Neural cell (in vitro differentiated cells): ENCODE measurements at regions not wholly inside any gene's neighbourhood (a gene's known extent, or its start where the extent isn't known, plus 50 kb on each side); places are given as distances from the start of the nearest gene placed in this dataset.

Experiments
- H2AFZ ChIP-seq: fragments of 200-600, 300-800 bp; sonication (generic), shearing (Covaris generic); 2 replicates; pipeline ENCODE4 v1.6.0; 2014; ENCODE audit warnings: low read depth, mild to moderate bottlenecking, antibody characterized with exemption, low read length, moderate library complexity
- H3F3A ChIP-seq: fragments of 200-600 bp; shearing (Covaris generic); 2 replicates; pipeline ENCODE4 v1.6.1; 2016; ENCODE audit warnings: mild to moderate bottlenecking, moderate library complexity, mixed read lengths, antibody characterized with exemption, low read length; ENCODE audit not compliant: insufficient read depth, poor library complexity, severe bottlenecking
- H3K27ac ChIP-seq: fragments of 200-600, 300-800 bp; sonication (generic), shearing (Covaris generic); 2 replicates; pipeline ENCODE4 v1.5.1; 2014; ENCODE audit warnings: mild to moderate bottlenecking, low read length, moderate library complexity
- H3K27me3 ChIP-seq: fragments of 300-800, 200-600 bp; sonication (generic), shearing (Covaris generic); 2 replicates; pipeline ENCODE4 v1.6.0; 2014; ENCODE audit warnings: mild to moderate bottlenecking, low read depth, low read length, moderate library complexity; ENCODE audit not compliant: insufficient read depth
- H3K36me3 ChIP-seq: fragments of 300-800, 200-600 bp; sonication (generic), shearing (Covaris generic); 2 replicates; pipeline ENCODE4 v1.5.1; 2014; ENCODE audit warnings: mild to moderate bottlenecking, antibody characterized with exemption, low read length, moderate library complexity; ENCODE audit not compliant: insufficient read depth
- H3K4me2 ChIP-seq: fragments of 300-800, 200-600 bp; sonication (generic), shearing (Covaris generic); 2 replicates; pipeline ENCODE4 v1.6.0; 2014; ENCODE audit warnings: mild to moderate bottlenecking, low read length
- H3K4me3 ChIP-seq: fragments of 300-800, 200-600 bp; sonication (generic), shearing (Covaris generic); 2 replicates; pipeline ENCODE4 v1.5.1; 2014; ENCODE audit warnings: mild to moderate bottlenecking, low read length, moderate library complexity
- H3K79me2 ChIP-seq: fragments of 200-600 bp; shearing (Covaris generic); replicated peaks from 2 replicates; pipeline ENCODE4 v1.6.0; 2014; ENCODE audit warnings: mild to moderate bottlenecking, low read length, moderate library complexity; ENCODE audit not compliant: insufficient read depth
- H3K9ac ChIP-seq: fragments of 300-800, 200-600 bp; sonication (generic), shearing (Covaris generic); 2 replicates; pipeline ENCODE4 v1.6.1; 2016; ENCODE audit warnings: mild to moderate bottlenecking, low read length, mixed read lengths
- H3K9me2 ChIP-seq: fragments of 200-600 bp; shearing (Covaris generic); 2 replicates; pipeline ENCODE4 v1.6.1; 2016; ENCODE audit warnings: mild to moderate bottlenecking, low read length, mixed read lengths; ENCODE audit not compliant: insufficient read depth
- H3K9me3 ChIP-seq: fragments of 200-600, 300-800 bp; sonication (generic), shearing (Covaris generic); 2 replicates; pipeline ENCODE4 v1.6.1; 2016; ENCODE audit warnings: mild to moderate bottlenecking, mixed run types, low read length, moderate library complexity, mixed read lengths
- H4K20me1 ChIP-seq: fragments of 200-600 bp; shearing (Covaris generic); 2 replicates; pipeline ENCODE4 v1.6.1; 2016; ENCODE audit warnings: mild to moderate bottlenecking, mixed run types; ENCODE audit not compliant: insufficient read depth
- CTCF ChIP-seq: fragments of 450-650 bp; IDR thresholded peaks from 2 replicates; pipeline ENCODE4 v1.5.1; 2014; ENCODE audit warnings: antibody characterized with exemption, mild to moderate bottlenecking, moderate library complexity; ENCODE audit not compliant: poor library complexity, severe bottlenecking
- EP300 ChIP-seq: fragments of 450-650 bp; conservative IDR thresholded peaks from 2 replicates; pipeline ENCODE4 v1.6.1; 2014; ENCODE audit warnings: antibody characterized with exemption, mild to moderate bottlenecking, moderate library complexity; ENCODE audit not compliant: poor library complexity, severe bottlenecking
- EZH2 ChIP-seq: fragments of 200-600, 300-800 bp; shearing (Covaris generic), sonication (generic); IDR thresholded peaks from 2 replicates; pipeline ENCODE4 v1.6.1; 2014; ENCODE audit warnings: antibody characterized with exemption, low read length, borderline replicate concordance, mild to moderate bottlenecking; ENCODE audit not compliant: insufficient read depth, poor library complexity, severe bottlenecking
- MXI1 ChIP-seq: fragments of 450-650 bp; conservative IDR thresholded peaks from 2 replicates; pipeline ENCODE4 v1.6.1; 2014; ENCODE audit warnings: antibody characterized with exemption, mild to moderate bottlenecking; ENCODE audit not compliant: poor library complexity, severe bottlenecking
- POLR2AphosphoS5 ChIP-seq: IDR thresholded peaks from 2 replicates; pipeline ENCODE4 v1.6.1; 2012
- RAD21 ChIP-seq: fragments of 450-650 bp; conservative IDR thresholded peaks from 2 replicates; pipeline ENCODE4 v1.6.1; 2014; ENCODE audit warnings: antibody characterized with exemption, mild to moderate bottlenecking, moderate library complexity
- REST ChIP-seq: IDR thresholded peaks from 2 replicates; pipeline ENCODE4 v1.6.1; 2012; ENCODE audit warnings: borderline replicate concordance
- SMC3 ChIP-seq: fragments of 450-650 bp; conservative IDR thresholded peaks from 2 replicates; pipeline ENCODE4 v1.6.1; 2014; ENCODE audit warnings: antibody characterized with exemption, mild to moderate bottlenecking, moderate library complexity; ENCODE audit not compliant: poor library complexity
- TAF1 ChIP-seq: IDR thresholded peaks from 2 replicates; pipeline ENCODE4 v1.6.1; 2012; ENCODE audit warnings: low read depth

GRCh38 chr4:8682725-8683124 lies 90.2 kb downstream of the CPZ start:
- Histone ChIP-seq H3K4me3 (no peak overlapping the region), H4K20me1 (no peaks in the 10 kb centered on the region), H2AFZ (no peak overlapping the region), H3K9me2 (no peaks in the 10 kb centered on the region), H3K27ac (no peak overlapping the region), H3K79me2 (no peaks in the 10 kb centered on the region), H3K36me3 (no peaks in the 10 kb centered on the region), H3K27me3 (no peaks in the 10 kb centered on the region), H3F3A (no peaks in the 10 kb centered on the region), H3K9ac (no peak overlapping the region), H3K9me3 (no peaks in the 10 kb centered on the region), H3K4me2 (no peak overlapping the region)
- TF ChIP-seq EZH2 (no peak), MXI1 (no peak), CTCF (no peak), SMC3 (no peak), EP300 (no peak), TAF1 (no peak), REST (no peak), RAD21 (no peak), POLR2AphosphoS5 (no peak)

GRCh38 chr4:8682296-8682695 lies 89.7 kb downstream of the CPZ start:
- Histone ChIP-seq H3K9me3 (no peaks in the 10 kb centered on the region), H3K9me2 (no peaks in the 10 kb centered on the region), H4K20me1 (no peaks in the 10 kb centered on the region), H3K4me3 (no peak overlapping the region), H3K4me2 (no peak overlapping the region), H2AFZ (no peak overlapping the region), H3F3A (no peaks in the 10 kb centered on the region), H3K27me3 (no peaks in the 10 kb centered on the region), H3K79me2 (no peaks in the 10 kb centered on the region), H3K27ac (no peak overlapping the region), H3K9ac (no peak overlapping the region), H3K36me3 (no peaks in the 10 kb centered on the region)
- TF ChIP-seq MXI1 (no peak), REST (no peak), POLR2AphosphoS5 (no peak), EP300 (no peak), SMC3 (no peak), RAD21 (no peak), TAF1 (no peak), EZH2 (no peak), CTCF (no peak)
